ENCODE measurements at regions not wholly inside any gene's neighbourhood (a gene's known extent, or its start where the extent isn't known, plus 50 kb on each side); places are given as distances from the start of the nearest gene placed in this dataset.

DNA sequence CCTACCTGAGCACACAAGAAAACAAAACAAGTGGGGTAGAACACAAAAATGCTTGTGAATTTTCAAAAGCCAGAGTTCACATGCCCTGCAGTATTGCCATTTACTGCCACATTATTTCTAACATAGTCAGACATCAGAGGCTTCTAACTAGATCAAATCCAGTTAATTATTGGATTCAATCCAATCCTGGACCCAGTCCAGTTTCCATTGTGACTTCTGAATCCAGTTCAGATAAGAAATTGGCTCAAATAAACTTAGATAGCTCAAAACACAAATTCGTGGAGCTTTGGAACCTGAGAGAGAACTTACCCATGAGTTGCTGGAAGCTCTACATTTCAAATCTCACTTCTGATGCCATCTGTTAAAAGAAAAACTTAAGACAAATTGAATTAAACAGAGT lies 85.2 kb upstream of the ANKEF1 start:
- H4K20me1 ChIP-seq (replicated peaks; ENCODE audit: insufficient read depth), result no peaks in the 10 kb centered on the region
- no peaks in the 10 kb centered on the region for H3K36me3 Mint-ChIP-seq (ENCODE audit: low read depth)
- H3K4me3 ChIP-seq, result no peak overlapping the region
- H3K4me2 ChIP-seq, result no peak overlapping the region
- ATAC-seq (no peak), DNase-seq (ENCODE audit: low spot score) (no peak)
- no peaks in the 10 kb centered on the region for H3K9me3 Mint-ChIP-seq
- H3K27me3 Mint-ChIP-seq (ENCODE audit: insufficient read depth, low read depth, poor library complexity), result peaks cover 2% of the 10 kb centered on the region
- H3K36me3 ChIP-seq (ENCODE audit: insufficient read depth), result no peaks in the 10 kb centered on the region
- H3K27ac ChIP-seq (ENCODE audit: low read depth), result no peak overlapping the region
- H2AFZ ChIP-seq, result peak overlapping the region; percentile 50; the same call in 1 of the 2 replicates
- H3K9me2 ChIP-seq (ENCODE audit: insufficient read depth), result no peaks in the 10 kb centered on the region
- TF ChIP-seq ZNF331 (CRISPR knock-in tag; IDR thresholded peaks at IDR 0.05; ENCODE audit: low read depth) (no peak), CTCF (conservative IDR thresholded peaks at IDR 0.05; ENCODE audit: low read depth in 2 of 2) (no peak), NANOG (IDR thresholded peaks at IDR 0.05; ENCODE audit: borderline replicate concordance) (no peak), ZNF462 (CRISPR knock-in tag; IDR thresholded peaks at IDR 0.05) (no peak), ZNF114 (CRISPR knock-in tag; IDR thresholded peaks at IDR 0.05) (no peak), STAT1 (IDR thresholded peaks at IDR 0.05; ENCODE audit: unreplicated experiment) (no peak), JUNB (IDR thresholded peaks at IDR 0.05; ENCODE audit: unreplicated experiment) (no peak), REST (IDR thresholded peaks at IDR 0.05; ENCODE audit: unreplicated experiment) (no peak), CREB1 (CRISPR knock-in tag; IDR thresholded peaks at IDR 0.05; ENCODE audit: low read depth) (no peak), POLR2AphosphoS5 (IDR thresholded peaks at IDR 0.05; ENCODE audit: low read depth) (no peak), EZH2phosphoT487 (IDR thresholded peaks at IDR 0.05; ENCODE audit: unreplicated experiment) (no peak), EZH2 (IDR thresholded peaks at IDR 0.05; ENCODE audit: low read depth, unreplicated experiment) (no peak)
- TF ChIP-seq, protein P1, sequence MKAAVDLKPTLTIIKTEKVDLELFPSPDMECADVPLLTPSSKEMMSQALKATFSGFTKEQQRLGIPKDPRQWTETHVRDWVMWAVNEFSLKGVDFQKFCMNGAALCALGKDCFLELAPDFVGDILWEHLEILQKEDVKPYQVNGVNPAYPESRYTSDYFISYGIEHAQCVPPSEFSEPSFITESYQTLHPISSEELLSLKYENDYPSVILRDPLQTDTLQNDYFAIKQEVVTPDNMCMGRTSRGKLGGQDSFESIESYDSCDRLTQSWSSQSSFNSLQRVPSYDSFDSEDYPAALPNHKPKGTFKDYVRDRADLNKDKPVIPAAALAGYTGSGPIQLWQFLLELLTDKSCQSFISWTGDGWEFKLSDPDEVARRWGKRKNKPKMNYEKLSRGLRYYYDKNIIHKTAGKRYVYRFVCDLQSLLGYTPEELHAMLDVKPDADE (IDR thresholded peaks at IDR 0.05), result no peak
- no peaks in the 10 kb centered on the region for H3F3A ChIP-seq (replicated peaks; ENCODE audit: low read depth)
- no peak overlapping the region for H3K4me3 Mint-ChIP-seq
- H3K4me1 ChIP-seq (ENCODE audit: insufficient read depth), result no peaks in the 10 kb centered on the region
- peaks cover 4% of the 10 kb centered on the region; the same call in 2 of the 3 replicates for H3K4me1 Mint-ChIP-seq
- no peaks in the 10 kb centered on the region for H3K79me2 ChIP-seq (replicated peaks; ENCODE audit: insufficient read depth)
- H3K27ac Mint-ChIP-seq, result no peak overlapping the region
- no peaks in the 10 kb centered on the region for H3K27me3 ChIP-seq (ENCODE audit: insufficient read depth)
